HepG2 (cell line): ENCODE measurements at regions not wholly inside any gene's neighbourhood (a gene's known extent, or its start where the extent isn't known, plus 50 kb on each side); places are given as distances from the start of the nearest gene placed in this dataset.

Experiments used
- ATF2 ChIP-seq: sonication (generic); formaldehyde crosslinking; IDR thresholded peaks from 2 replicates; pipeline ENCODE4 v1.4.0; 2020; ENCODE audit warnings: missing genetic modification reagents
- GLI4 ChIP-seq: sonication (generic); formaldehyde crosslinking; IDR thresholded peaks from 2 replicates; pipeline ENCODE4 v1.5.1; 2020; ENCODE audit warnings: missing genetic modification reagents, mild to moderate bottlenecking, moderate library complexity, borderline replicate concordance
- GTF2F1 ChIP-seq: fragments of 150-350 bp; IDR thresholded peaks from 2 replicates; pipeline ENCODE4 v1.6.1; 2014; ENCODE audit warnings: low read length
- MLLT10 ChIP-seq: sonication (generic); formaldehyde crosslinking; IDR thresholded peaks from 2 replicates; pipeline ENCODE4 v1.4.0; 2020; ENCODE audit warnings: missing genetic modification reagents
- NONO ChIP-seq, 2 experiments: fragments of 450-650 bp in 1 of 2; sonication (generic) in 1 of 2; formaldehyde crosslinking in 1 of 2; IDR thresholded peaks in 1 of 2; conservative IDR thresholded peaks in 1 of 2; 2 replicates each; pipeline versions ENCODE4 v1.6.1 to v1.8.0; 2017 to 2022; ENCODE audit warnings: mild to moderate bottlenecking in 1 of 2, missing genetic modification reagents in 1 of 2, moderate library complexity in 1 of 2
- SNAPC4 ChIP-seq: sonication (generic); formaldehyde crosslinking; IDR thresholded peaks from 2 replicates; pipeline ENCODE4 v1.4.0; 2020; ENCODE audit warnings: mild to moderate bottlenecking, missing genetic modification reagents
- ZNF343 ChIP-seq: sonication (generic); formaldehyde crosslinking; IDR thresholded peaks from 2 replicates; pipeline ENCODE4 v1.4.0; 2020; ENCODE audit warnings: mild to moderate bottlenecking, missing genetic modification reagents

GRCh38 chr4:15352524-15352923 is 75.3 kb upstream of the C1QTNF7 start:
- TF ChIP-seq ZNF343 (CRISPR knock-in tag) (no peak), ATF2 (CRISPR knock-in tag) (no peak), MLLT10 (no peak), SNAPC4 (no peak), NONO (IDR thresholded peaks at IDR 0.05) (no peak), NONO (CRISPR knock-in tag; conservative IDR thresholded peaks at IDR 0.05) (no peak), GTF2F1 (no peak), GLI4 (CRISPR knock-in tag) (no peak)
